ENCODE measurements at regions not wholly inside any gene's neighbourhood (a gene's known extent, or its start where the extent isn't known, plus 50 kb on each side); places are given as distances from the start of the nearest gene placed in this dataset.

DNA sequence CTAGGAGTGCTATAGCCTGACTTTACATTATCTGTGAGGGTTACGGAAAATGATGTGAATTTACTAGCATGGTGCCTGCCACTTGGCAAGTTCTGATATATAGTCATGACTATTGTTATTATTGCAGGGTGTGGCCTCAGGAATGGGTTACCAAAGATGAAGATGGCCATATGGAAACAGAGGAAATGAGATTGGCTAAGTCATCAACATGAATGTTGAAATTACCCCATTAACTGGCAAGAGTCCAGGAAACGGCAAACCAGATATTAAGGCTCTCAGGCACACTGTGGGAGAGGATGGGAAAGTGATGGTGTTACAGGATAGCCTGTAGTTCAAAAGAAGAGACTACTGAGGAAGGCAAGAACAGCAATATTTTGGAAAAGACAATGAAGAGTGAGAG, 183.3 kb downstream of the KCNRG start:
- no peaks in the 10 kb centered on the region for H3K36me3 ChIP-seq (ENCODE audit: control insufficient read depth, insufficient read depth, low read length)
- DNase-seq (ENCODE audit: low read depth): no peak
- ChIA-PET POLR2A (no interaction called here), CTCF (no interaction called here)
- TF ChIP-seq, protein P1, sequence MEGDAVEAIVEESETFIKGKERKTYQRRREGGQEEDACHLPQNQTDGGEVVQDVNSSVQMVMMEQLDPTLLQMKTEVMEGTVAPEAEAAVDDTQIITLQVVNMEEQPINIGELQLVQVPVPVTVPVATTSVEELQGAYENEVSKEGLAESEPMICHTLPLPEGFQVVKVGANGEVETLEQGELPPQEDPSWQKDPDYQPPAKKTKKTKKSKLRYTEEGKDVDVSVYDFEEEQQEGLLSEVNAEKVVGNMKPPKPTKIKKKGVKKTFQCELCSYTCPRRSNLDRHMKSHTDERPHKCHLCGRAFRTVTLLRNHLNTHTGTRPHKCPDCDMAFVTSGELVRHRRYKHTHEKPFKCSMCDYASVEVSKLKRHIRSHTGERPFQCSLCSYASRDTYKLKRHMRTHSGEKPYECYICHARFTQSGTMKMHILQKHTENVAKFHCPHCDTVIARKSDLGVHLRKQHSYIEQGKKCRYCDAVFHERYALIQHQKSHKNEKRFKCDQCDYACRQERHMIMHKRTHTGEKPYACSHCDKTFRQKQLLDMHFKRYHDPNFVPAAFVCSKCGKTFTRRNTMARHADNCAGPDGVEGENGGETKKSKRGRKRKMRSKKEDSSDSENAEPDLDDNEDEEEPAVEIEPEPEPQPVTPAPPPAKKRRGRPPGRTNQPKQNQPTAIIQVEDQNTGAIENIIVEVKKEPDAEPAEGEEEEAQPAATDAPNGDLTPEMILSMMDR (IDR thresholded peaks at IDR 0.05; ENCODE audit: insufficient read depth, low read depth, low read length): no peak
- H3K4me3 ChIP-seq (ENCODE audit: low read depth, low read length): no peak overlapping the region
- no peaks in the 10 kb centered on the region for H3K27me3 ChIP-seq (ENCODE audit: control insufficient read depth, insufficient read depth, low read length)

DNA sequence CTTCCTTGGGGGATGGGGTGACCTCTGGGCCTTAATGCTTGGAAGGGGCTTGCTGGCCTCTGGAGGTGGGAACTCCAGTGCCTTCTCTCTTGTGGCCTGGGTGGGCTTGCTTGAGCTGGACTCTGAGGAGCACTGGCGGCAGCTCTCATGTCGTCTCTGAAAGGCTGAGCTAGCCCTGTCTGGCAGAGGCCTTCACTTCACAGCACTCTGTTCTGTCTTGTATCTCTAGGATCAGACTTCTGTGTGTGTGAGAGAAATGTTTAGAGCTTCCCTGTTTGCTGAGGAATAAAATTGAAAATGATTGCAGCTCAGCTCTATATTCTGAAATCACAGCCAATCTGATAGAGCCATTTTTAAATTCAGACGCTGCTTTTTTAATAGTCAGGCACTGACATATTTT, 185.3 kb downstream of the KCNRG start:
- TF ChIP-seq, protein P1 (IDR thresholded peaks at IDR 0.05; ENCODE audit: insufficient read depth, low read depth, low read length): no peak
- no peaks in the 10 kb centered on the region for H3K36me3 ChIP-seq (ENCODE audit: control insufficient read depth, insufficient read depth, low read length)

DNA sequence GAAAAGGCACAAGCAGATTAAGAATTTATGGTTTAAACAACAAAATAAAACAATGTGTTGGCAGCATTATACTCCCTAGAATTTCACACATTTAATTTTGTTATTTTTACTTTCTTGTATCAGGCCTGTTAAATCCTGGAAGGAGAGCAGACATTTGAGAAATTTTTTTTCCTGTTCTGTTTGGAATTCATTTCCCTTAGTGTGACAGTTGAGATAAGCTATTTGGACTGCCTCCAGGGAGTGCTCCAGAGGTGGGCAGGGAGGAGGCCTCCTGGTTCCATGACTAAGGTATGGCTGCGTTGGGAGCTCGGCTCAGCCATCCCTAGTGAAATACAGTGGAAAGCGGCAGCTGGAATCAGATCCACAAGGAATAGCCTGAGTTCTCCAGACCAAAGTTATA, 185.7 kb downstream of the KCNRG start:
- ChIA-PET CTCF (interaction anchor here (1.7 kb wide), 1 partner anchor 10 kb away, joined by 4 read pairs; no protein-coding TSS in a partner anchor), POLR2A (no interaction called here)

More for the DNA sequence above, 185.3 kb downstream of the KCNRG start:
- Histone ChIP-seq H3K4me3 (ENCODE audit: low read depth, low read length) (no peak overlapping the region), H3K27me3 (ENCODE audit: control insufficient read depth, insufficient read depth, low read length) (no peaks in the 10 kb centered on the region)
- DNase-seq (ENCODE audit: low read depth): no peak
- POLR2A ChIA-PET: no interaction called here
- CTCF ChIA-PET: interaction anchor here (1.7 kb wide), 1 partner anchor 9 kb away, joined by 4 read pairs; no protein-coding TSS in a partner anchor

DNA sequence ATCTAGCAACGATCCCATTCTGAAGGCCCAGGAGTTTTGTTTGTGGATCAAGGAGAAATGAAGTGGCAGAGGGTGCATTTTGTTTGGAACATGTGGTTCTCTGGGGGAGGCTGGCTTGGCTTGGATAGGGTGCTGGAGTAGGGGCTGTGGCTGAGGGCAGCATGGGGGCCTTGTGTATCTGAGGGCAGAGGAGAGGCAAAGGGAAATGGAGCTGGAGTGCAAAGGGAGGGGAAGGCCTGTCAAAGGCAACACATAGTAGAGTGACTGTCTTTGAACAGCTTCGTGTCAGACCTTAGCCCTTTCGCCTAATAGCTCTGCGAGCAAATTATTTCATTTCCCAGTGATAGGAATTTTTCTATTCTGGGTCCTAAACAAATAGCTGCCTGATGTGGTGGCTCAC, 187.2 kb downstream of the KCNRG start:
- no peak for DNase-seq (ENCODE audit: low read depth)
- no peak overlapping the region for H3K4me3 ChIP-seq (ENCODE audit: low read depth, low read length)
- no peaks in the 10 kb centered on the region for H3K27me3 ChIP-seq (ENCODE audit: control insufficient read depth, insufficient read depth, low read length)
- TF ChIP-seq, protein P1 (IDR thresholded peaks at IDR 0.05; ENCODE audit: insufficient read depth, low read depth, low read length): no peak
- no peaks in the 10 kb centered on the region for H3K36me3 ChIP-seq (ENCODE audit: control insufficient read depth, insufficient read depth, low read length)
- ChIA-PET CTCF (no interaction called here), POLR2A (no interaction called here)

More for the DNA sequence above, 185.7 kb downstream of the KCNRG start:
- Histone ChIP-seq H3K27me3 (ENCODE audit: control insufficient read depth, insufficient read depth, low read length) (no peaks in the 10 kb centered on the region), H3K36me3 (ENCODE audit: control insufficient read depth, insufficient read depth, low read length) (no peaks in the 10 kb centered on the region), H3K4me3 (ENCODE audit: low read depth, low read length) (no peak overlapping the region)
- no peak for DNase-seq (ENCODE audit: low read depth)
- TF ChIP-seq, protein P1 (IDR thresholded peaks at IDR 0.05; ENCODE audit: insufficient read depth, low read depth, low read length): no peak

DNA sequence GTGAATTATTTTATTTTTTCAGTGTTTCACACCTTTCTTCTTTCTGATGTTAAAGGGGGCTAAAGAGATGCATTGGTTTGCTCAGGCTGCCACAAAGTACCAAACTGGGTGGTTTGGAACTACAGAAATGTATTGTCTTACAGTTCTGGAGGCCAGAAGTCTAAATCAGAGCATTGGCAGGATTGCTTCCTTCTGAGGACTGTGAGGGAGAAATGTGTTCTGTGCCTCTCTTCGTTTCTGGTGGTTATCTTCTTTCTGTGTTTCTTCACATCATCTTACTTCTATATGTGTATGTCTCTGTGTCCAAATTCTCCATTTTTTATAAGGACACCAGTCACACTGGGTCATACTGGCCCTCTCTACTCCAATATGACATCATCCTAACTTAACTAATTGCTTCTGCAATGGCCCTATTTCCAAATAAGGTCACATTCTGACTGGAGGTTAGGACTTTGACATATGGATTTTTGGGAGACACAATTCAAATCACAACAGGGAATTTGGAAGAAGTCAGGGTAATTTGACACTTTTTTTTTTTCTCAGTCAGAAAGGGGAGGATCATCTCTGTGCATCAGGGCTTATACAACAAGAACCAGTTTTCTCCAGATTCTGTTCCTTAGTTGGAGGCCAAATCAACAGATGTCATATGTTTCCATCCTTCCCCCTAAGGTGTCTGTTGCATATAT, 188.2 kb downstream of the KCNRG start:
- H3K36me3 ChIP-seq (ENCODE audit: control insufficient read depth, insufficient read depth, low read length): no peaks in the 10 kb centered on the region
- H3K4me3 ChIP-seq (ENCODE audit: low read depth, low read length): no peak overlapping the region
- ChIA-PET POLR2A (no interaction called here), CTCF (no interaction called here)
- no peaks in the 10 kb centered on the region for H3K27me3 ChIP-seq (ENCODE audit: control insufficient read depth, insufficient read depth, low read length)
- TF ChIP-seq, protein P1 (IDR thresholded peaks at IDR 0.05; ENCODE audit: insufficient read depth, low read depth, low read length): no peak
- DNase-seq (ENCODE audit: low read depth): no peak

All from BJ (cell line).